PFSK-1 (cell line): ENCODE measurements at regions not wholly inside any gene's neighbourhood (a gene's known extent, or its start where the extent isn't known, plus 50 kb on each side); places are given as distances from the start of the nearest gene placed in this dataset.

ENCODE experiments used
- FOXP2 ChIP-seq: optimal IDR thresholded peaks from 2 replicates; pipeline ENCODE3; 2011; ENCODE audit warnings: borderline replicate concordance, control low read depth, inconsistent platforms; ENCODE audit not compliant: insufficient read depth; ENCODE audit errors: extremely low read length, extremely low read depth
- POLR2AphosphoS5 ChIP-seq: IDR thresholded peaks from 2 replicates; pipeline ENCODE4 v1.6.1; 2012; ENCODE audit warnings: low read depth, mild to moderate bottlenecking, control low read depth, low read length, moderate library complexity
- REST ChIP-seq, 2 experiments: IDR thresholded peaks; 2 replicates each; pipeline versions ENCODE4 v1.6.1 to v1.8.0; 2011 to 2012; ENCODE audit warnings: low read depth in 2 of 2, low read length in 2 of 2, control low read depth in 1 of 2, inconsistent platforms in 1 of 2, mild to moderate bottlenecking in 1 of 2, moderate library complexity in 1 of 2; ENCODE audit not compliant: insufficient read depth in 1 of 2
- SIN3A ChIP-seq: IDR thresholded peaks from 2 replicates; pipeline ENCODE4 v1.6.1; 2012; ENCODE audit warnings: mild to moderate bottlenecking, low read length, moderate library complexity, borderline replicate concordance; ENCODE audit not compliant: insufficient read depth
- TAF1 ChIP-seq: IDR thresholded peaks from 2 replicates; pipeline ENCODE4 v1.6.1; 2012; ENCODE audit warnings: low read length, control low read depth, borderline replicate concordance; ENCODE audit not compliant: insufficient read depth

- no peak for TF ChIP-seq SIN3A
- no peak for TF ChIP-seq FOXP2
Measured at GRCh38 chr21:35635261-35635660, 425.1 kb downstream of the SETD4 start.

- TF ChIP-seq SIN3A (no peak), REST (IDR thresholded peaks at IDR 0.05; ENCODE audit: insufficient read depth in 1 of 2, low read depth in 2 of 2, low read length in 2 of 2) (no peak), TAF1 (no peak), FOXP2 (no peak), POLR2AphosphoS5 (no peak)
Measured at GRCh38 chr21:35633501-35633900, 426.8 kb downstream of the SETD4 start.

- TF ChIP-seq REST (IDR thresholded peaks at IDR 0.05; ENCODE audit: insufficient read depth in 1 of 2, low read depth in 2 of 2, low read length in 2 of 2) (no peak), SIN3A (no peak), FOXP2 (no peak), POLR2AphosphoS5 (no peak), TAF1 (no peak)
Measured at GRCh38 chr21:35632711-35633110, 427.6 kb downstream of the SETD4 start.

- TF ChIP-seq POLR2AphosphoS5 (no peak), TAF1 (no peak), REST (IDR thresholded peaks at IDR 0.05; ENCODE audit: insufficient read depth in 1 of 2, low read depth in 2 of 2, low read length in 2 of 2) (no peak), FOXP2 (no peak), SIN3A (no peak)
Measured at GRCh38 chr21:35628316-35628715, 432.0 kb downstream of the SETD4 start.

GRCh38 chr21:35627462-35627861, 432.9 kb downstream of the SETD4 start:
- TF ChIP-seq SIN3A (no peak), TAF1 (no peak), POLR2AphosphoS5 (no peak), REST (IDR thresholded peaks at IDR 0.05; ENCODE audit: insufficient read depth in 1 of 2, low read depth in 2 of 2, low read length in 2 of 2) (no peak), FOXP2 (no peak)
